Suprapubic skin (tissue), 4 donors: ENCODE measurements at regions not wholly inside any gene's neighbourhood (a gene's known extent, or its start where the extent isn't known, plus 50 kb on each side); places are given as distances from the start of the nearest gene placed in this dataset.
"Not testable (repeated sequence)": the region's sequence is repeated elsewhere in the genome, so short reads cannot be mapped to it uniquely, and the experiment has no call there.

Experiments used
- DNase-seq, 2 donors: peaks; one replicate each; pipeline ENCODE4 v3.0.0-alpha.2; 2019; ENCODE audit warnings: low spot score in 2 of 2
- H3K27ac ChIP-seq: fragments of 200-600 bp; sonication (generic); one replicate; pipeline ENCODE4 v1.5.1; 2019
- H3K27me3 ChIP-seq: fragments of 200-600 bp; sonication (generic); one replicate; pipeline ENCODE4 v1.5.1; 2019
- H3K36me3 ChIP-seq: fragments of 200-600 bp; sonication (generic); one replicate; pipeline ENCODE4 v1.5.1; 2019
- H3K4me1 ChIP-seq: fragments of 200-600 bp; sonication (generic); one replicate; pipeline ENCODE4 v1.5.1; 2019
- H3K4me3 ChIP-seq: fragments of 200-600 bp; sonication (generic); one replicate; pipeline ENCODE4 v1.5.1; 2019; ENCODE audit warnings: mild to moderate bottlenecking
- H3K9me3 ChIP-seq: fragments of 200-600 bp; sonication (generic); one replicate; pipeline ENCODE4 v1.5.1; 2019
- CTCF ChIP-seq, 2 donors: fragments of 200-600 bp in 1 of 2; fragments of 450-650 bp in 1 of 2; sonication (generic) in 1 of 2; IDR thresholded peaks; one replicate each; pipeline ENCODE4 v1.5.1; 2016 to 2019; ENCODE audit warnings: antibody characterized with exemption in 2 of 2, mild to moderate bottlenecking in 1 of 2, moderate library complexity in 1 of 2
- EP300 ChIP-seq: sonication (generic); formaldehyde crosslinking; IDR thresholded peaks from one replicate; pipeline ENCODE4 v1.6.1; 2017; ENCODE audit warnings: antibody characterized with exemption
- POLR2A ChIP-seq, 2 donors: fragments of 450-650 bp; IDR thresholded peaks; one replicate each; pipeline ENCODE4 v1.6.1; 2017; ENCODE audit warnings: antibody characterized with exemption in 2 of 2, mild to moderate bottlenecking in 2 of 2, moderate library complexity in 2 of 2
- POLR2AphosphoS5 ChIP-seq, 3 donors: sonication (generic); formaldehyde crosslinking; IDR thresholded peaks; one replicate each; pipeline ENCODE4 v1.6.1; 2017; ENCODE audit warnings: antibody characterized with exemption in 3 of 3
- WGBS: methylation state at CpG from one replicate; pipeline ENCODE4 v1.1.5; 2018; 5-methylcytosine and 5-hydroxymethylcytosine counted together

GRCh38 chr3:165983284-165983683, 146.1 kb upstream of the BCHE start:
- 25% methylated on average over 2 of the region's 2 CpGs for WGBS
- no peak overlapping the region for H3K27ac ChIP-seq
- no peaks in the 10 kb centered on the region for H3K27me3 ChIP-seq
- TF ChIP-seq EP300 (no peak), CTCF (IDR thresholded peaks at IDR 0.05) (no peak), POLR2AphosphoS5 (IDR thresholded peaks at IDR 0.05) (no peak), POLR2A (IDR thresholded peaks at IDR 0.05) (no peak)
- H3K9me3 ChIP-seq = no peaks in the 10 kb centered on the region
- no peak overlapping the region for H3K4me3 ChIP-seq
- H3K4me1 ChIP-seq = no peaks in the 10 kb centered on the region
- H3K36me3 ChIP-seq = no peaks in the 10 kb centered on the region
- no peak for DNase-seq

GRCh38 chr3:165981318-165981717, 144.1 kb upstream of the BCHE start:
- TF ChIP-seq CTCF (IDR thresholded peaks at IDR 0.05) (no peak), EP300 (no peak), POLR2AphosphoS5 (IDR thresholded peaks at IDR 0.05) (no peak), POLR2A (IDR thresholded peaks at IDR 0.05) (no peak)
- Histone ChIP-seq H3K27ac (no peak overlapping the region), H3K27me3 (no peaks in the 10 kb centered on the region), H3K36me3 (no peaks in the 10 kb centered on the region), H3K9me3 (no peaks in the 10 kb centered on the region), H3K4me1 (no peaks in the 10 kb centered on the region), H3K4me3 (no peak overlapping the region)
- DNase-seq = no peak
- WGBS = 95% methylated on average over 1 of the region's 1 CpG

- not testable (repeated sequence) for H3K4me3 ChIP-seq, H3K27ac ChIP-seq, H3K4me1 ChIP-seq, H3K36me3 ChIP-seq, H3K9me3 ChIP-seq, DNase-seq, H3K27me3 ChIP-seq
- WGBS = 72% methylated on average over 3 of the region's 3 CpGs
Measured at GRCh38 chr3:165960825-165961224, 123.6 kb upstream of the BCHE start.

GRCh38 chr3:165954171-165954570, 116.9 kb upstream of the BCHE start:
- no peaks in the 10 kb centered on the region for H3K27me3 ChIP-seq
- WGBS = 83% methylated on average over 2 of the region's 2 CpGs
- no peak overlapping the region for H3K27ac ChIP-seq
- H3K4me1 ChIP-seq = no peaks in the 10 kb centered on the region
- TF ChIP-seq CTCF (IDR thresholded peaks at IDR 0.05) (no peak), EP300 (no peak), POLR2AphosphoS5 (IDR thresholded peaks at IDR 0.05) (no peak), POLR2A (IDR thresholded peaks at IDR 0.05) (no peak)
- no peak for DNase-seq
- no peaks in the 10 kb centered on the region for H3K9me3 ChIP-seq
- H3K36me3 ChIP-seq = no peaks in the 10 kb centered on the region
- H3K4me3 ChIP-seq = no peak overlapping the region

GRCh38 chr3:165946360-165946759, 109.1 kb upstream of the BCHE start:
- TF ChIP-seq EP300 (no peak), POLR2A (IDR thresholded peaks at IDR 0.05) (no peak), POLR2AphosphoS5 (IDR thresholded peaks at IDR 0.05) (no peak), CTCF (IDR thresholded peaks at IDR 0.05) (no peak)
- Histone ChIP-seq H3K4me1 (no peaks in the 10 kb centered on the region), H3K27me3 (no peaks in the 10 kb centered on the region), H3K36me3 (no peaks in the 10 kb centered on the region), H3K9me3 (no peaks in the 10 kb centered on the region), H3K4me3 (no peak overlapping the region), H3K27ac (no peak overlapping the region)
- DNase-seq = no peak

- Histone ChIP-seq H3K9me3 (no peaks in the 10 kb centered on the region), H3K27me3 (no peaks in the 10 kb centered on the region), H3K36me3 (no peaks in the 10 kb centered on the region), H3K4me1 (no peaks in the 10 kb centered on the region), H3K4me3 (no peak overlapping the region), H3K27ac (no peak overlapping the region)
- TF ChIP-seq POLR2AphosphoS5 (IDR thresholded peaks at IDR 0.05) (no peak), EP300 (no peak), CTCF (IDR thresholded peaks at IDR 0.05) (no peak), POLR2A (IDR thresholded peaks at IDR 0.05) (no peak)
- no peak for DNase-seq
- WGBS = 100% methylated on average over 1 of the region's 1 CpG
Measured at GRCh38 chr3:165938986-165939540, 101.8 kb upstream of the BCHE start.

GRCh38 chr3:165936081-165936480, 98.9 kb upstream of the BCHE start:
- H3K27me3 ChIP-seq, DNase-seq, H3K36me3 ChIP-seq, H3K27ac ChIP-seq, H3K4me3 ChIP-seq, H3K9me3 ChIP-seq, H3K4me1 ChIP-seq: not testable (repeated sequence)
- WGBS = 100% methylated on average over 1 of the region's 1 CpG

GRCh38 chr3:165924301-165924791, 87.1 kb upstream of the BCHE start:
- not testable (repeated sequence) for H3K27ac ChIP-seq, DNase-seq, H3K36me3 ChIP-seq, H3K9me3 ChIP-seq, H3K4me3 ChIP-seq, H3K27me3 ChIP-seq, H3K4me1 ChIP-seq
- 93% methylated on average over 13 of the region's 29 CpGs for WGBS
